Fibroblast of lung (primary cell): ENCODE measurements at regions not wholly inside any gene's neighbourhood (a gene's known extent, or its start where the extent isn't known, plus 50 kb on each side); places are given as distances from the start of the nearest gene placed in this dataset.

Experiments
- EZH2 ChIP-seq: IDR thresholded peaks from 2 replicates; pipeline ENCODE4 v1.5.1; 2012; ENCODE audit warnings: low read length, control low read depth, mild to moderate bottlenecking; ENCODE audit errors: missing control alignments
- TF ChIP-seq, protein P1 (sequence below), 2 donors: IDR thresholded peaks in 1 of 2; conservative IDR thresholded peaks in 1 of 2; 1 replicate in 1 of 2; 2 replicates in 1 of 2; pipeline ENCODE4 v1.5.1; 2011 to 2012; ENCODE audit warnings: low read length in 2 of 2, control low read depth in 1 of 2, inconsistent platforms in 1 of 2, low read depth in 1 of 2, mild to moderate bottlenecking in 1 of 2

GRCh38 chr1:164177118-164177517 is 381.9 kb upstream of the PBX1 start:
- TF ChIP-seq, protein P1, sequence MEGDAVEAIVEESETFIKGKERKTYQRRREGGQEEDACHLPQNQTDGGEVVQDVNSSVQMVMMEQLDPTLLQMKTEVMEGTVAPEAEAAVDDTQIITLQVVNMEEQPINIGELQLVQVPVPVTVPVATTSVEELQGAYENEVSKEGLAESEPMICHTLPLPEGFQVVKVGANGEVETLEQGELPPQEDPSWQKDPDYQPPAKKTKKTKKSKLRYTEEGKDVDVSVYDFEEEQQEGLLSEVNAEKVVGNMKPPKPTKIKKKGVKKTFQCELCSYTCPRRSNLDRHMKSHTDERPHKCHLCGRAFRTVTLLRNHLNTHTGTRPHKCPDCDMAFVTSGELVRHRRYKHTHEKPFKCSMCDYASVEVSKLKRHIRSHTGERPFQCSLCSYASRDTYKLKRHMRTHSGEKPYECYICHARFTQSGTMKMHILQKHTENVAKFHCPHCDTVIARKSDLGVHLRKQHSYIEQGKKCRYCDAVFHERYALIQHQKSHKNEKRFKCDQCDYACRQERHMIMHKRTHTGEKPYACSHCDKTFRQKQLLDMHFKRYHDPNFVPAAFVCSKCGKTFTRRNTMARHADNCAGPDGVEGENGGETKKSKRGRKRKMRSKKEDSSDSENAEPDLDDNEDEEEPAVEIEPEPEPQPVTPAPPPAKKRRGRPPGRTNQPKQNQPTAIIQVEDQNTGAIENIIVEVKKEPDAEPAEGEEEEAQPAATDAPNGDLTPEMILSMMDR (conservative IDR thresholded peaks at IDR 0.05 in 1 of 2, IDR thresholded peaks at IDR 0.05 in 1 of 2; ENCODE audit: low read depth in 1 of 2, low read length in 2 of 2) = no peak
- TF ChIP-seq EZH2 = no peak
